ENCODE measurements at regions not wholly inside any gene's neighbourhood (a gene's known extent, or its start where the extent isn't known, plus 50 kb on each side); places are given as distances from the start of the nearest gene placed in this dataset.

- TF ChIP-seq TAF1 (IDR thresholded peaks at IDR 0.05; ENCODE audit: low read depth, low read length): no peak
- TF ChIP-seq, protein P1, sequence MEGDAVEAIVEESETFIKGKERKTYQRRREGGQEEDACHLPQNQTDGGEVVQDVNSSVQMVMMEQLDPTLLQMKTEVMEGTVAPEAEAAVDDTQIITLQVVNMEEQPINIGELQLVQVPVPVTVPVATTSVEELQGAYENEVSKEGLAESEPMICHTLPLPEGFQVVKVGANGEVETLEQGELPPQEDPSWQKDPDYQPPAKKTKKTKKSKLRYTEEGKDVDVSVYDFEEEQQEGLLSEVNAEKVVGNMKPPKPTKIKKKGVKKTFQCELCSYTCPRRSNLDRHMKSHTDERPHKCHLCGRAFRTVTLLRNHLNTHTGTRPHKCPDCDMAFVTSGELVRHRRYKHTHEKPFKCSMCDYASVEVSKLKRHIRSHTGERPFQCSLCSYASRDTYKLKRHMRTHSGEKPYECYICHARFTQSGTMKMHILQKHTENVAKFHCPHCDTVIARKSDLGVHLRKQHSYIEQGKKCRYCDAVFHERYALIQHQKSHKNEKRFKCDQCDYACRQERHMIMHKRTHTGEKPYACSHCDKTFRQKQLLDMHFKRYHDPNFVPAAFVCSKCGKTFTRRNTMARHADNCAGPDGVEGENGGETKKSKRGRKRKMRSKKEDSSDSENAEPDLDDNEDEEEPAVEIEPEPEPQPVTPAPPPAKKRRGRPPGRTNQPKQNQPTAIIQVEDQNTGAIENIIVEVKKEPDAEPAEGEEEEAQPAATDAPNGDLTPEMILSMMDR (IDR thresholded peaks at IDR 0.05; ENCODE audit: control extremely low read depth in 1 of 3, insufficient read depth in 1 of 3, low read depth in 1 of 3, low read length in 3 of 3): no peak
- TF ChIP-seq POLR2A (IDR thresholded peaks at IDR 0.05; ENCODE audit: control extremely low read depth in 1 of 2, low read depth in 2 of 2, low read length in 2 of 2): no peak
- no peak for TF ChIP-seq RAD21 (IDR thresholded peaks at IDR 0.05 in 1 of 2, conservative IDR thresholded peaks at IDR 0.05 in 1 of 2; ENCODE audit: low read depth in 2 of 2, low read length in 2 of 2)
- no peak for TF ChIP-seq EZH2 (IDR thresholded peaks at IDR 0.05; ENCODE audit: low read depth, low read length, severe bottlenecking)
- no peak for TF ChIP-seq EP300 (IDR thresholded peaks at IDR 0.05; ENCODE audit: borderline replicate concordance in 1 of 2, low read depth in 2 of 2, low read length in 2 of 2)
- no peak for TF ChIP-seq YY1 (IDR thresholded peaks at IDR 0.05; ENCODE audit: low read depth, low read length)
- TF ChIP-seq HDAC2 (IDR thresholded peaks at IDR 0.05; ENCODE audit: borderline replicate concordance in 1 of 2, low read depth in 2 of 2, low read length in 2 of 2): no peak
- TF ChIP-seq RBBP5 (IDR thresholded peaks at IDR 0.05; ENCODE audit: borderline replicate concordance, low read depth, low read length): no peak
- TF ChIP-seq BRCA1 (IDR thresholded peaks at IDR 0.05; ENCODE audit: low read depth, low read length): no peak
- no peak for TF ChIP-seq BCL11A (IDR thresholded peaks at IDR 0.05; ENCODE audit: low read depth in 2 of 2, low read length in 2 of 2)
- no peak for TF ChIP-seq RNF2 (IDR thresholded peaks at IDR 0.05; ENCODE audit: borderline replicate concordance, low read depth, low read length, missing control alignments, poor library complexity, severe bottlenecking)
- TF ChIP-seq ATF3 (IDR thresholded peaks at IDR 0.05; ENCODE audit: insufficient read depth, low read depth, low read length): no peak
Observed at GRCh38 chr2:224159345-224159928, 120.4 kb upstream of the SERPINE2 start.
